NCI-H146 treated with DMSO at 0.1 percent for 48 hours (cell line): ENCODE measurements at regions not wholly inside any gene's neighbourhood (a gene's known extent, or its start where the extent isn't known, plus 50 kb on each side); places are given as distances from the start of the nearest gene placed in this dataset.
"Not testable (repeated sequence)": the region's sequence is repeated elsewhere in the genome, so short reads cannot be mapped to it uniquely, and the experiment has no call there.

ENCODE experiments used
- DNase-seq: peaks from one replicate; lab custom pipeline; 2025; ENCODE audit not compliant: unreplicated experiment; lab: John Stamatoyannopoulos, UW

DNA sequence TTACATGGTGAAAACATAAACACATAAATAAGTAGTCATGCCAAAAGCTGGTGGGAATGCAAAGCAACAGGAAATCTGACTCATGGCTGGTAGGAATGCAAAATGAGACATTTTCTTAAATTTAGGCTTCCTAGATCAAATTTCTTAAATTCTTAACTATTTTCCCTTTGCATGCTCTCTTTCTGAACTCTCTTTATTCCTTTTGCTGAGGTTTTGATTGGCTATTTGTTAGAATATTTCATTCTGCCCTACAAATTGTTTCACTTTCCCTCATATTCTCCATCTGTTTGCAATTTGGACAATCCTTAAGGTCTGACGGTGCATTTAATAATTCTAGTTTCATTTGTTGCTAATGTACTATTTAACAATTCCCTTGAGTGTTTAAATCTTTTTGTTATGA, 437.5 kb upstream of the RGS17 start:
- DNase-seq: no peak

DNA sequence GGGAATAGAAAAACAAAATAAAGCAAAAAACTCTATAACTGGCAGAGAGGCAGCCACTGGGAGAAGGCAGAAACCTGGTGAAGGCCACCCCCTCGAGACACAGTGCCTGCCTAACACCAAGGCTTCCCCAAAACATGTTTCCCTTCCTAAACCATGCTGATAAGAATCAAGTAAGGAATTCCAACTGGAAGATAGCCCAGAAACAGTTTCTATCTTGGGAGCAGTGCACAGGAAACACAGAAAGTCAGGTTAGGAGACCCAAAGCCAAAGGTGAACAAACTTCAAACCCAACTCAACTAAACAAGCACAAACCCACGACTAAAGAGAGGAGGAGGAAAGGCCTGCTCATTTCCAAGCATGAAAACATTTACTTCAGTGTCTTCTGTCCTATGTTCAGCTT, 433.7 kb upstream of the RGS17 start:
- no peak for DNase-seq

DNA sequence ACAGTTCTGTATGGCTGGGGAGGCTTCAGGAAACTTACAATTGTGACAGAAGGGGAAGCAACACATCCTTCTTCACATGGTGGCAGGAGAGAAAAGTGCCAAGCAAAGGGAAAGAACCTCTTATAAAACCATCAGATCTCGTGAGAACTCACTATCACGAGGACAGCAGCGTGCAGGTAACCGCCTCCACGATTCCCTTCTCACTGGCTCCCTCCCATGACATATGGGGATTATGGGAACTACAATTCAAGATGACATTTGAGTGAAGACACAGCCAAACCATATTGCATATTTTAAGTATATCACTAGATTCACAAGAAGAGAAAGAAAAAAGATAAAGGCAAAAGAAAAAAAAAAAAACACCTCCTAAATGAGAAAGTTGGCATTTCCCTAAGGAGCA, 431.9 kb upstream of the RGS17 start:
- DNase-seq: no peak

DNA sequence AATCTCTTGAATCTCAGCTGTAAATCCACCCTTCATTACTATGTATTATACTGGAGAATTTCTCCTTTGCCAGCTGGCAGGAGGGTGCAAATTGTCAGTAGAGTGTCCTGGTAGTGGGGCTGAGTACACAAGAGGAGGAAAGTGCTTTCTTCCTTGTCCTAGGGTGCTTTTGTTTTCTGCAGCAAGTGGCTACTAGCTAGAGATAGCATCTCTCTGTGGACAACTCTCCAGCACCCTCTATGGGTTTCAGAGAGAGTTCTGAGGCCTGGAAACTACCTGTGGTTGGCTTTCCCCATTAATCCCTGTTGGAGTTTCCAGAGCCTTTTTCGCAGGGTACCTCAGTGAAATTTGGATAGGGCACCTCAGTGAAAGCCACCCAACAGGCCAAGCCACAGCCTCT, 422.5 kb upstream of the RGS17 start:
- DNase-seq: no peak

DNA sequence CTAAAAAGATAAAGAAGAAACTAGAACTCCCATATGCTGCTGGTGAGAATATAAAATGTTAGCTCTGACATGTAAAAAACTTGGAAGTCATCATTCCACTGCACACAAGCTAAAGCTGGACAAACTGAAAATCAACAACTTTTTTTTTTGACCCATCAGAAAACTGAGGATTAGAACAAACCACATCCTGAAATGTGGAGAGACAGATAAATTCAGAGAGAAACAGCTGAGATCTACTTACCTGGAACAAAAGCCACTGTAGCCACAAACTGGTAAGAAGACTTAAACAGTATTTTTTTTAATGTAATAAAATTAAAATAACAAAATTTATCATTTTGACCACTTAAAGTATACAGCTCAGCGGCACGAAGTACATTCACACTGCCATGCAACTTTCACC, 408.5 kb upstream of the RGS17 start:
- no peak for DNase-seq

DNA sequence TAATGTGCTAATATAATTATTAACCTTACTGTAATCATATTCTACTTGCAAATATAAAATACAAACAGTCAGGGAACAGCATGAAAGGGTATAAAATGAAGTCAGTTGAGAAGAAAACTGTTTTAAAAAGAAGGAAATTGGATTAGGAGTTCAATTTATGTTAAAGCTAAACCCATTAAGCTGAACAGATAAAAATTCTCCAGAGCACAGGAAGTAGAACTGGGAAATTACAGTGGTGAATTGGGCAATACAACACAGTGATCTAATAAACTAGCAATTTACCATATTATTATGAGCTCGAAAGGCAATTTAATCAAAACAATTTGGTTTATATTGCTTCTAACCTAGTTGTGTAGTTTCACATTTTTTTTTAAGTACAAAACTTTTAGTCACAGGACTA, 407.4 kb upstream of the RGS17 start:
- DNase-seq: no peak

DNA sequence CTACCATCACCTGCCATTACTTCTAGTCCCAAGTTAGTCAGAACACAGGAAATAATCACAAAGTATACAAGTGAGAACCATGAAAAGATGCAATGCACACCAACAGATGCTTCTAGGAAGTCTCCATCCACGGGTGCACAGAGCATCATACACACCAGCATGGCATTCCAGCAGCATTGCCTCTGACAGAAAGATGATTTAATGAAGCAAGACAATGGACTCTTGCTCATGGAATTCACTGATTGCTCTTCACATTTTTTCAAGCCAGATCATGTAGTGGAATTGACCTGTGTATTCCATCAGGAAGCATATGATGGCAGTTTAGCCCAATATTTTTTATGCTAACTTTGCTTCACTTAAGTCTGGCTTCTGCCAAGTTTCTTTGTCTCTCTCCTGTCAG, 406.3 kb upstream of the RGS17 start:
- DNase-seq: no peak

DNA sequence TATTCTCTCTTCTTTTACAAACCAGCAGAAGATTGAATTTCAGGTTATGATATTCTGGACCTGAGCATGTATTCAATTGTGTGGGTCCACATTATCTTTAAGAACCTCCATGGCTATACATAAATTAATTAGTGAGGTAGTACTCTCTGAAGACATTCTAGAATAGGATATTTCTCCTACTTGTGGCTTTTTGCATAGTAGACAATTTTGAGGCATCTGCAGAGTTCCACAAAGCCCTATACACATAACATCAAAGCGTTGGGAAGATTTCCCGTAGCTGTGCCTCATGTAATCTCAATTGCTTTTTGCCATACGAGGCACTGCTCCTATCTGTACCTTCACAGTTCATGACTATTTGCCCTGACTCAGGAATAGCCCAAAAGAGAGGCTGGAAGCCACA, 395.4 kb upstream of the RGS17 start:
- no peak for DNase-seq

DNA sequence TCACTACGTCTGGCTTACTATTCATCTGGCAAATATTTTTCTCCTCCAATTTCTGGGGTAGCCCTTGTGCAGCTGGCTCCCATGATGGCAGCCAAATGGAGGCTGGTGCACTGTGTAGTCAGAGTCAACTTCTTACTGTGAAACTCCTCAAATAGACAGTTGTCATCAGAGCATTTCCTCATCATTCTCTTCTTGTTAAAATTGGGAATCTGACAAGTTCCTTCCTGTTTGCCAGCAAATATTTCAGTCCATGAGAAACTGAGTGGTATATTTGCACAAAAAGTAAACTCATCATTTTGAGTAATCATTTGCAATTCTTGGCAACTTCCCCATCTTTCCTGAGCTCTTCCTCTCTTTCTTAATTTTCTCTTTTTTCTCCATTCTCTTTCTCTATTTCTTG, 394.9 kb upstream of the RGS17 start:
- DNase-seq: no peak

DNA sequence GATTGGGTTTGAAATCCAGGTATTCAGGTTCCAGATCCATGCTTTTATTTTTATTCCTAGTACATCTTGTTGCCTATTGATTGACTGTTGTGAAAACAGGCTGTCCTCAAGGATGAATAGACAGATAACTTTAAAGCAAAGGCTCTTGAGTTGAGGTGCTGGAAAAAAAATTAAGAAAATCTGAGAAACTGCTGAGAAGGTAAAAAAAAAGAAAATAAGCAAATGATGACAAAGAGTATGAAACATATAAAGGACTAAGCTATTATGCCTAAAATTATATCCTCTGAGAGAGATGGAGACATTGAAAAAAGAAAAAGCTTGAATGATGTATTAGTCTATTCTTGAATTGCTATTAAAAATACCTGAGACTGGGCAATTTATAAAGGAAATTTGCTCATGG, 392.3 kb upstream of the RGS17 start:
- DNase-seq: no peak

DNA sequence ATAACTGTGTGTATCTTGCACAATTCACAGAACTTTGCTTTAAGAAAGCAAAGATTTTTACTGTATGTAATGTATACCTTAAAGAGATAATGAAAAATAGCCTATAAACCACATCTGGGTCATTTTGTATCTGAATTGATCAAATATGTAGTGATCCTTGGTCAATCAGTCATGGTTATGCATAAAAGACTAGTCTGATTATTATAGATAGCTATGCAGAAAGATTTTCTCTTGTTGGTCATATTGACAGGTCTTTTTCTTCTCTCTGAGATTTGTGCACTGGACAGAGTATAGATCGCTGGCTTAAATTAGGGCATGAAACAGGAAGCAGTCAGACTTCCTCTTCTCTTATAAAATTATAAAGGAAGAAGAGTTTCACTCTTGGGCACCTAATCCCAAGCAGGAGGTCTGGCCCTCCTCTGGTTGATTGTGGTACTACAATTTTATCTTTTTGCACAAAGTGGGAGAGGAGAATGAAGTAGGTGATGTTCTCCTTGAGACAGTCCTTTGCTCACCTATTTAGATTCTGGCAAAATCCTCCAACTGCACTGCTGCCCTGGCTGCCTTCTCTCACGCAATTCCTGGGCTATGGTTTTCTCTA, 380.9 kb upstream of the RGS17 start:
- DNase-seq: no peak

DNA sequence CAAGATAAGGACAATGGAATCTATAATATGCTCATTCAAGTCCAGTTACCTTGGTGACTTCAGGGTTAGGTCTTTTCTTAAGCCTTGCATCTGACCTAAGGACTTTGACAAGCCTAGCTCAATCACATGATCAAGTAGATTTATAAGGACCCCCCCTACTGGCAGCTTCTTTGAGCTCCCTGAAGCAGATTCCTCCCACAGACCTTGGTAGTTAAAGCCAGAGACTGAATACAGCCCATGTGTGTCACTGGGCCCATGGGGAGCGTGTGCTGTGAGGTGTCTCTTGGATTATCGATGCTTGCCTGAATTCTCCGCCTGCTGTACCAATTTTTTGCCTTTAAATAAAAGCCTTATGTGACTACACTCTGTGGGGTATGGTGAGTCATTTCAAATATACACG, 372.7 kb upstream of the RGS17 start:
- DNase-seq: no peak

DNA sequence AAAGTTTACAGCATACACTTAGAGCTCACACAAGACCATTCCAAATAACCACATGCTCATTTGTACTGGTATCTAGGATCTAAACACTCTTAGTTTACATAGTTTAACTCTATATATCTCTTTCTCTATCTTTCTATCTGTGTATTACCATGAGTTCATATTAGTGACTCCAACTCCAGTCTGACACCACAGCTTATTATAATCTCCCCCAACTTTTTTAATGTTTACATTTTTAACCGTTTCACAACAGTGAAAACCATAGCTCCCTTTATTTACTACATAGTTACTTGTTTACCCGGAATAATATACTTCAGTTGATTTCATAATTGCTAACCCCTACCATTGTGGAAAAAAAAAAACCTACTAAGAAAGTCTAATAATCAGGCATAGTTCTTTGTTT, 362.4 kb upstream of the RGS17 start:
- DNase-seq: no peak

DNA sequence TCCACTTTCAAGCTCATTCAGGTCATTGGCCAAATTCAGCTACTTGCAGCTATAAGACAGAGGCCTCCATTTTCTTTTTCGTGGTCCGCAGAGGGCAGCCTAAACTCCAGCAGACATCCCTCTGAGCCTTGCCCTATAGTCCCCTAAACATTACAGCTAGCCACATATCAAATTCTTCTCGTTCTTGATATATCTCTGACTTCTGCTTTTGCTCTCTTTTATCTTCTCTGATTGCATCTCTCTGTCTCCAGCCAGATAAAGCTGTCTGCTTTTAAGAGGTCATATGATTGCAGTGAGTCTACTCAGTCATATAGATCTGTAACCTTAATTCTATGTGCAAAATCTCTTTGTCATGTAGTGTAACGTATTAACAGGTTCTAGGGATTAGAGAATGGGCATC, 358.4 kb upstream of the RGS17 start:
- DNase-seq: no peak

DNA sequence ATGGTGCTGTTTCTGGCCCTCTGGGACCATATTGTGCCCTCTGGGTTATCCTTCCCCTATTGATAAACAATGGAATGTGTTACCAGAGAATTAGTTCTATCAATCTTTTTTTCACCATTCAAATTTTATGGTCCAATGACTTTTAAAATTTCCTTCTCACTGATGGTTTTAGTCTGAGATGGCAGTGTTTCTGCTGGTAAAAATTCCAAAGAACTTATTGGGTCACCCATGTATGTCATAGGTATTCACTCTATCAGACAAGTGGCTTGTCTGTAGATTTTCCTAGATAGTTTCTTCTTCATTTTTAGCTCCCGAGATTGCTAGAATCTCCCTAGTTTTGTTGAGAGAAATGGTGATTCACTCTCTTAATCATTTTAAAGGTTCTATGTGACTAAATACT, 357.2 kb upstream of the RGS17 start:
- DNase-seq: no peak

DNA sequence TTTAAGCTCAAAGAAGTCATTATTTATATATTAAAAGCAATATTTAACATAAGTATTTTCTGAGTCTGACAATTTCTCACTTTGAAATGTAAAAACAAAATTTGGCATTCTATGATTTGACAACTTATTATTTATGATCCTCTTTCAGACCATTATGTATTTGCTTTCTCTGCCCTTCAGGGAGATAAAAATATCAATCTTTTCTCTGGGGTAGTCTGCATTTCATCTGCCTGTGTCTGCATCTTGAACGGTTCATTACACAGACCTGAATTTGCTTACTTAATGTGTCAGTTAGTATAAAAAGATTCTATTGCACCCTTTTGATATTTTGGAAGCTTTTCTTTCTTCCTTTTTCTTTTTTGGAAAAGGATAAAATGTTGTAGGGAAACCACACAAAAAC, 354.0 kb upstream of the RGS17 start:
- DNase-seq: no peak

DNA sequence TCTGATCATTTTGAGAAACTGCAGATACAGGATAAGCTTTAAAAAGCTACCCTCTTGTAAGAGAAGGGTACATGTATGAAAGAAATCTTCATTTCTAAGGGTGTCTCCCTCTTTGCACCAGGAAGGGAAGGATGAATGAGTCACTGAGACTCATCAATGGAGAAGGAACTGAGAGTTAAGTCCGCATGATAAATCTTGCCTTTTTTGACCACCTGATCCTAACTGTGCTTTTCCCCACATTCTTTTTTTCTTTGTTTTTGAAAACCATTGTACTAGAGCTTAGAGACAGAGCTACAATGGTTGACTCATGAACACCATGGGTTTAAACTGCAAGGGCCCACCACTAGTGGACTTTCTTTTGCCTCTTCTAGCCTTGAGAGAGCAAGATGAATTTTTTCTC, 353.0 kb upstream of the RGS17 start:
- DNase-seq: no peak

DNA sequence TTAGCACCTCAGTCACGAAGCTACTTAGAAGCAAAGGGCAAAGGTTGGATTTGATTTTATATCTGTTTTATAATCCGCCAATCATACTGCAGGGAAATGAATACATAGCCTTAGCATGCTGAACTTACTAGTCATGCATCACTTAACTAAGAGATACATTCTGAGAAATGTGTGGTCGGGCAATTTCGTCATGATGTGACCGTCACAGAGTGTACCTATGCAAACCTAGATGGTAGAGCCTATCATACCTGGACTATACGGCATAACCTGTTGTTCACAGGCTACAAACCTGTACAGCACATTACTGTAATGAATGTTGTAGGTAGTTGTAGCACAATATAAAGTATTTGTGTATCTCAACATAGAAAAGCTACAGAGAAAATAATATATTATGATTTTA, 345.2 kb upstream of the RGS17 start:
- no peak for DNase-seq

DNA sequence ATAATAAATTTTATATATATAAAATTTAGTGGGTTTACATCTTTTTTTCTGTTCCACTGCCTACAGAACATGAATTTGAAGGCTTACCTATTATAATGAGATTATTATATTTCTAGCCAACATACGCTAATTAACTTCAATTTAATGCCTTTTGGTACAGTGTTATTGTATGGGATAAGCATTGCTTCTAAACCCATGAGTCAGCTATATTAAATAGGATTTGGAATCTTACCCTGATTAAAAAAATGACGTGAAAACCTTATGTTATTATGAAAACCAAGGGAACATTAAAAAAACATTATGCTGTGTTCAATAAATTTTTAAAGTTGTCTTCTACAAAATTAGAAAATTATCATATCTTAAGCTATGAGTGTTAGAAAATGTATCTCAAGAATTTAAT, 334.0 kb upstream of the RGS17 start:
- no peak for DNase-seq

DNA sequence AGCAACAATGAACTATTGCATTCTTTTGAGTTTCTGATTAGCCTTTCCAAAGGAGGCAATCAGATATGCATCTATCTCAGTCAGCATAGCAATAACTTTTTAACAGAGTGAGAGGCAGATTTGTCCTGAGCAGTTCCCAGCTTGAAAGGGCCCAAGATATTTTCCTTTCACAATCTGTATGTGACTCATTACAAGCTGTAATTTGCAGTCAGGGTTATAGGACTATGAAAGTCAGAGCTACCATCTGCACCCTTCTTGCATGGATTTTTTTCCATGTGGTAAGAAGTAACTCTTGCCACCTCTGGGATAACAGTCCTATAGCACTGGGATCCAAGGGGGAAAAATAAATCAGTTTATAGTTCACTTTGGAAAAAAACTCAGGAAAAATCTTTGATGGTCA, 318.2 kb upstream of the RGS17 start:
- DNase-seq: no peak

DNA sequence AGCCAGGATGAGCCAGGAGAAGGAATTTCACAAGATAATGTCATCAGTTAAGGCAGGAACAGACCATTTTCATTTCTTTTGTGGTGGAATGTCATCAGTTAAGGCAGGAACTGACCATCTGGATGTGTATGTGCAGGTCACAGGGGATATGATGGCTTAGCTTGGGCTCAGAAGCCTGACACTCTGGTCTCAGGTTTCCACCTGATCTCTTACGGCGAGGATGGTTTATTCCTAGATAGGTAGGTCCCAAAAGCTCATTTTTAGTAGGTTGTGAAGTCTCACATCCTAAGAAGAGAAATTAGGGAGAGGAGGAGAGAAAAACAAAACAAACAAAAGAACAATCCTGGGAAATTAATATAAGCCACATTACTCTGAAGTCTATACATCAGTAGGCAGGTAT, 311.7 kb upstream of the RGS17 start:
- DNase-seq: not testable (repeated sequence)

DNA sequence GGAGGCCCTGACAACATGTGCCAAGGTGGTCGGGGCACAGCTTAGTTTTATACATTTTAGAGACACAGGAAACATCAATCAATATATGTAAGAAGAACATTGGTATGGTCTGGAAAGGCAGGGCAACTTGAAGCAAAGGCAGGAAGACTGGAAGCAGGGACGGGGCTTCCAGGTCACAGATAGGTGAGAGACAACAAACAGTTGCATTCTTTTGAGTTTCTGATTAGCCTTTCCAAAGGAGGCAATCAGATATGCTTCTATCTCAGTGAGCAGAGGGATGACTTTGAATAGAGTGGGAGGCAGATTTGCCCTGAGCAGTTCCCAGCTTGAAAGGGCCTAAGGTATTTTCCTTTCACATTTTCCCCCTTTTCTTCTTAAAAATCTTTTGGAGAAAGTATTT, 311.0 kb upstream of the RGS17 start:
- no peak for DNase-seq

DNA sequence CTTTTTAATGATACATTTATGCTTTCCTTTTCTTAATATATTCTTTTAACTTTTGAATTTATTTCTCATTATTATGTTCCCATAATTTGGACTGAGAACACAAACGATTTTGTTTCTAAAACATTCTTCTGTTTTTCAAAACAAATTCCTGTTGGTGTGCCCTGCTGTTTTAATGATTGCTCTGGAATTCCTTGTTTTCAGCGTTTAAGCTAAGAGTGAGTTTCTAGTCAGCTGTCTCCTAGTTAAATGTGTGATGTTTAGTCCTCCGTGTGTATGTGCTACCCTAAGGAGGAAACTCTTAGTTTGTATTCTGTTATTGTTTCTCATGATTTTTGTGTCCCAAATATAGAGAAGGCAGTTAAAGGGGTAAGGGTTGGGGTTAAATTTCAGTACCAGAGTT, 306.1 kb upstream of the RGS17 start:
- DNase-seq: no peak

DNA sequence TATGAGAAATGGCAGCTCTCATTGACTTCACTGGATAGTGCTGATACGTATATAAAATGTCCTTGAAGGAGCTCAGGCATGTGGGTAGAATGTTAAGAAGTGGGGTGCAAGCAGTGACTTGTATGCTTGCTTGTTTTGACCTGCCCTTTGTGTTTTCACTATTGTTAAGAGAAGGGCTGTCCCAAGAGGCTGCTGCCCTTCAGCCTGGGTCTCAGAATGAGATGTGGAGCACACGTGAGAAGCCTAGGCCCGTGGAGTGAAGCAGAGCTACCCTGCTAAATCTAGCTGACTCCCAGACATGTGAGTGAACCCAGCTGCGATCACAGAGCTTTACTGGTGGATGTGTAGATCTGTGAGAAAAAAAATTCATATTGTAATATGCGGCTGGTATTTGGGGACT, 305.3 kb upstream of the RGS17 start:
- DNase-seq: no peak
